Liver (tissue), 8 donors: ENCODE measurements at regions not wholly inside any gene's neighbourhood (a gene's known extent, or its start where the extent isn't known, plus 50 kb on each side); places are given as distances from the start of the nearest gene placed in this dataset.

Experiments
- DNase-seq: peaks from one replicate; pipeline ENCODE4 v3.0.0-alpha.2; 2017; ENCODE audit warnings: low spot score
- H3K27ac ChIP-seq, 2 donors: one replicate each; pipeline ENCODE4 v1.7.0; 2013; ENCODE audit warnings: inconsistent platforms in 2 of 2, low read length in 2 of 2, control low read depth in 1 of 2, low read depth in 1 of 2, mild to moderate bottlenecking in 1 of 2
- H3K27me3 ChIP-seq, 4 donors: one replicate each; pipeline versions ENCODE4 v1.6.1 to v1.7.0; 2013; ENCODE audit warnings: low read length in 3 of 4, inconsistent platforms in 1 of 4, mild to moderate bottlenecking in 1 of 4, moderate library complexity in 1 of 4; ENCODE audit not compliant: control insufficient read depth in 4 of 4, insufficient read depth in 4 of 4
- H3K36me3 ChIP-seq, 4 donors: one replicate each; pipeline versions ENCODE4 v1.6.1 to v1.7.0; 2013; ENCODE audit warnings: low read length in 3 of 4, mild to moderate bottlenecking in 3 of 4, low read depth in 1 of 4, moderate library complexity in 1 of 4; ENCODE audit not compliant: control insufficient read depth in 4 of 4, insufficient read depth in 3 of 4
- H3K4me1 ChIP-seq, 4 donors: one replicate each; pipeline versions ENCODE4 v1.6.1 to v1.7.0; 2013; ENCODE audit warnings: low read length in 3 of 4, mild to moderate bottlenecking in 3 of 4, moderate library complexity in 1 of 4; ENCODE audit not compliant: control insufficient read depth in 4 of 4, insufficient read depth in 4 of 4
- H3K4me3 ChIP-seq, 3 donors: one replicate each; pipeline versions ENCODE4 v1.6.1 to v1.7.0; 2013; ENCODE audit warnings: low read length in 3 of 3, control low read depth in 1 of 3, low read depth in 1 of 3, mild to moderate bottlenecking in 1 of 3
- H3K9ac ChIP-seq, 2 donors: one replicate each; pipeline ENCODE4 v1.7.0; 2013; ENCODE audit warnings: low read length in 2 of 2, mild to moderate bottlenecking in 2 of 2, moderate library complexity in 2 of 2, control low read depth in 1 of 2, low read depth in 1 of 2
- H3K9me3 ChIP-seq, 4 donors: one replicate each; pipeline versions ENCODE4 v1.6.1 to v1.7.0; 2013; ENCODE audit warnings: low read length in 3 of 4; ENCODE audit not compliant: control insufficient read depth in 4 of 4
- CTCF ChIP-seq: fragments of 150-350 bp; IDR thresholded peaks from 2 replicates; pipeline ENCODE4 v1.5.1; 2017; ENCODE audit warnings: improper control_type of control experiment, low read depth, low read length; ENCODE audit not compliant: missing input control
- EGR1 ChIP-seq, 2 donors: IDR thresholded peaks; 2 replicates each; pipeline ENCODE4 v1.6.1; 2016 to 2018; ENCODE audit warnings: antibody characterized with exemption in 2 of 2, low read depth in 2 of 2
- FOXA1 ChIP-seq: IDR thresholded peaks from 2 replicates; pipeline ENCODE4 v1.6.1; 2016; ENCODE audit warnings: antibody characterized with exemption
- FOXA2 ChIP-seq: IDR thresholded peaks from 2 replicates; pipeline ENCODE4 v1.6.1; 2016; ENCODE audit warnings: antibody characterized with exemption
- GABPA ChIP-seq, 2 donors: IDR thresholded peaks in 1 of 2; conservative IDR thresholded peaks in 1 of 2; 2 replicates each; pipeline ENCODE4 v1.6.1; 2016; ENCODE audit warnings: antibody characterized with exemption in 2 of 2, mild to moderate bottlenecking in 1 of 2, moderate library complexity in 1 of 2
- HNF4A ChIP-seq, 2 donors: conservative IDR thresholded peaks; 2 replicates each; pipeline ENCODE4 v1.6.1; 2016; ENCODE audit warnings: antibody characterized with exemption in 2 of 2, mild to moderate bottlenecking in 2 of 2
- JUND ChIP-seq, 2 donors: IDR thresholded peaks; 2 replicates each; pipeline ENCODE4 v1.6.1; 2016; ENCODE audit warnings: antibody characterized with exemption in 2 of 2
- NR2F2 ChIP-seq: IDR thresholded peaks from 2 replicates; pipeline ENCODE4 v1.6.1; 2016; ENCODE audit warnings: antibody characterized with exemption
- TAF1 ChIP-seq: conservative IDR thresholded peaks from 2 replicates; pipeline ENCODE4 v1.6.1; 2016; ENCODE audit warnings: antibody characterized with exemption, mild to moderate bottlenecking
- YY1 ChIP-seq: IDR thresholded peaks from 2 replicates; pipeline ENCODE4 v1.6.1; 2016; ENCODE audit warnings: antibody characterized with exemption, mild to moderate bottlenecking
- ZBTB33 ChIP-seq: IDR thresholded peaks from 2 replicates; pipeline ENCODE4 v1.6.1; 2016; ENCODE audit warnings: antibody characterized with exemption
- WGBS: extraction: QIAGEN DNeasy Blood & Tissue Kit; methylation state at CpG from one replicate; pipeline ENCODE4 v1.1.7; 2013; 5-methylcytosine and 5-hydroxymethylcytosine counted together
- donor health status: healthy.
- donor health status: healthy.
- donor health status: healthy.
- donor health status: healthy.
- donor health status: healthy.

GRCh38 chr21:16034446-16035190, 304.8 kb downstream of the USP25 start:
- H3K27me3 ChIP-seq = no peaks in the 10 kb centered on the region
- no peak for TF ChIP-seq YY1
- TF ChIP-seq GABPA (IDR thresholded peaks at IDR 0.05 in 1 of 2, conservative IDR thresholded peaks at IDR 0.05 in 1 of 2) = no peak
- no peak for TF ChIP-seq FOXA1
- no peaks in the 10 kb centered on the region for H3K36me3 ChIP-seq
- no peak overlapping the region for H3K9ac ChIP-seq
- H3K4me1 ChIP-seq = no peaks in the 10 kb centered on the region
- 0% methylated on average over 1 of the region's 1 CpG for WGBS
- H3K27ac ChIP-seq = no peak overlapping the region
- DNase-seq = no peak
- no peaks in the 10 kb centered on the region for H3K9me3 ChIP-seq
- no peak overlapping the region for H3K4me3 ChIP-seq

- TF ChIP-seq TAF1 = no peak
- no peak for TF ChIP-seq FOXA2
- TF ChIP-seq HNF4A (conservative IDR thresholded peaks at IDR 0.05) = no peak
- no peak for TF ChIP-seq JUND (IDR thresholded peaks at IDR 0.05)
- TF ChIP-seq GABPA (IDR thresholded peaks at IDR 0.05 in 1 of 2, conservative IDR thresholded peaks at IDR 0.05 in 1 of 2) = no peak
- no peak overlapping the region for H3K4me3 ChIP-seq
- 69% methylated on average over 5 of the region's 5 CpGs for WGBS
These were observed 307.7 kb downstream of the USP25 start for GRCh38 chr21:16037421-16037955.

GRCh38 chr21:16040601-16041000, 310.8 kb downstream of the USP25 start:
- no peaks in the 10 kb centered on the region for H3K36me3 ChIP-seq
- no peaks in the 10 kb centered on the region for H3K4me1 ChIP-seq
- H3K27me3 ChIP-seq = no peaks in the 10 kb centered on the region
- no peak for DNase-seq
- H3K9ac ChIP-seq = no peak overlapping the region
- 91% methylated on average over 3 of the region's 3 CpGs for WGBS
- H3K9me3 ChIP-seq = no peaks in the 10 kb centered on the region
- no peak for TF ChIP-seq CTCF
- TF ChIP-seq NR2F2 = no peak
- TF ChIP-seq ZBTB33 = no peak
- TF ChIP-seq FOXA2 = no peak
- TF ChIP-seq EGR1 (IDR thresholded peaks at IDR 0.05; ENCODE audit: low read depth in 2 of 2) = no peak
- TF ChIP-seq JUND (IDR thresholded peaks at IDR 0.05) = no peak
- no peak for TF ChIP-seq HNF4A (conservative IDR thresholded peaks at IDR 0.05)
- H3K27ac ChIP-seq = no peak overlapping the region
- H3K4me3 ChIP-seq = no peak overlapping the region

More at GRCh38 chr21:16037421-16037955, 307.7 kb downstream of the USP25 start:
- H3K4me1 ChIP-seq = no peaks in the 10 kb centered on the region
- no peaks in the 10 kb centered on the region for H3K36me3 ChIP-seq
- no peak overlapping the region for H3K27ac ChIP-seq
- no peaks in the 10 kb centered on the region for H3K9me3 ChIP-seq
- no peaks in the 10 kb centered on the region for H3K27me3 ChIP-seq
- no peak overlapping the region for H3K9ac ChIP-seq
- no peak for DNase-seq
